Immature natural killer cell (primary cell): ENCODE measurements at regions not wholly inside any gene's neighbourhood (a gene's known extent, or its start where the extent isn't known, plus 50 kb on each side); places are given as distances from the start of the nearest gene placed in this dataset.

Experiments used
- DNase-seq, 3 donors: peaks; one replicate each; pipeline ENCODE4 v3.0.0; 2022; ENCODE audit warnings: mixed read lengths in 1 of 3
- H3K27ac Mint-ChIP-seq, 6 donors: one replicate each; pipeline ENCODE4 v1.8.0; 2020; ENCODE audit warnings: mixed read lengths in 6 of 6, mild to moderate bottlenecking in 5 of 6, inconsistent platforms in 4 of 6, moderate library complexity in 3 of 6
- H3K27me3 Mint-ChIP-seq, 3 donors: one replicate each; pipeline ENCODE4 v1.8.0; 2020 to 2021; ENCODE audit warnings: low read depth in 3 of 3, mild to moderate bottlenecking in 3 of 3, mixed read lengths in 3 of 3, moderate library complexity in 3 of 3, inconsistent platforms in 1 of 3
- H3K36me3 Mint-ChIP-seq, 3 donors: one replicate each; pipeline ENCODE4 v1.8.0; 2020; ENCODE audit warnings: mixed read lengths in 3 of 3, inconsistent platforms in 2 of 3, mild to moderate bottlenecking in 2 of 3
- H3K4me1 Mint-ChIP-seq, 2 donors: one replicate each; pipeline ENCODE4 v1.8.0; 2020; ENCODE audit warnings: inconsistent platforms in 2 of 2, mild to moderate bottlenecking in 2 of 2, mixed read lengths in 2 of 2, moderate library complexity in 1 of 2
- H3K4me3 Mint-ChIP-seq, 5 donors: one replicate each; pipeline ENCODE4 v1.8.0; 2020; ENCODE audit warnings: mild to moderate bottlenecking in 5 of 5, mixed read lengths in 5 of 5, inconsistent platforms in 3 of 5, moderate library complexity in 3 of 5
- H3K9me3 Mint-ChIP-seq, 6 donors: one replicate each; pipeline ENCODE4 v1.8.0; 2020; ENCODE audit warnings: mild to moderate bottlenecking in 6 of 6, mixed read lengths in 6 of 6, inconsistent platforms in 4 of 6, moderate library complexity in 3 of 6

GRCh38 chr13:39803156-39803555 lies 147.7 kb downstream of the COG6 start:
- Mint-ChIP-seq H3K27ac (no peak overlapping the region), H3K36me3 (peaks cover 0 to 3% (median 0%) of the 10 kb centered on the region in 3 donors), H3K27me3 (peaks cover 0 to 2% (median 1%) of the 10 kb centered on the region in 3 donors), H3K4me1 (no peaks in the 10 kb centered on the region), H3K4me3 (no peak overlapping the region), H3K9me3 (peaks cover 0 to 9% (median 5%) of the 10 kb centered on the region in 6 donors)
- no peak for DNase-seq

- H3K27ac Mint-ChIP-seq, result no peak overlapping the region
- H3K36me3 Mint-ChIP-seq, result no peaks in the 10 kb centered on the region
- no peaks in the 10 kb centered on the region for H3K4me1 Mint-ChIP-seq
- no peak overlapping the region for H3K4me3 Mint-ChIP-seq
- peaks cover 0 to 2% (median 1%) of the 10 kb centered on the region in 3 donors for H3K27me3 Mint-ChIP-seq
- H3K9me3 Mint-ChIP-seq, result peaks cover 0 to 9% (median 6%) of the 10 kb centered on the region in 6 donors
- no peak for DNase-seq
Observed at GRCh38 chr13:39803851-39804250, 148.4 kb downstream of the COG6 start.

GRCh38 chr13:39804332-39805210 lies 149.1 kb downstream of the COG6 start:
- no peak overlapping the region for H3K4me3 Mint-ChIP-seq
- H3K4me1 Mint-ChIP-seq, result no peaks in the 10 kb centered on the region
- H3K36me3 Mint-ChIP-seq, result no peaks in the 10 kb centered on the region
- no peak for DNase-seq
- H3K27me3 Mint-ChIP-seq, result peaks cover 0 to 2% (median 1%) of the 10 kb centered on the region in 3 donors
- peaks cover 0 to 9% (median 4%) of the 10 kb centered on the region in 6 donors for H3K9me3 Mint-ChIP-seq
- H3K27ac Mint-ChIP-seq, result no peak overlapping the region

DNA sequence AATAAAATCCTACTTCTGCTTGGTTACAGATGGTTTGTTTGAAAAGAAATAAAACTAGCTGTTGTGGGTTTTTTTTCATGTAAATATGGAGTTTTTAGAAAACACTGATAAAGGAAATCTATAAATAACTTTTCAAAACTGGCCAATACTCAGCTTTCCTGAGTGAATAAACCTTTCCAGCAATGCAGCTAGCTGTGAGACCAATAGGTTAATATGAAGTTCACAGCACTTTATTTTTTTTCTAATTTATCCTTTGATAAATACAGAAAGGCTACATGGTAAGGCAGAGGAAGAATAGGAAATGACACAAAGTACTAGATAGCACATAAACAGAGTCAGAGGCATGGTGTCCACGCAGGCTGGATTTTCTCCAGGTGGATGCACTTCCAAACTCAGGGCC lies 154.0 kb downstream of the COG6 start:
- no peak overlapping the region for H3K4me3 Mint-ChIP-seq
- H3K27me3 Mint-ChIP-seq, result peaks cover 0 to 6% (median 0%) of the 10 kb centered on the region in 3 donors
- H3K27ac Mint-ChIP-seq, result no peak overlapping the region

DNA sequence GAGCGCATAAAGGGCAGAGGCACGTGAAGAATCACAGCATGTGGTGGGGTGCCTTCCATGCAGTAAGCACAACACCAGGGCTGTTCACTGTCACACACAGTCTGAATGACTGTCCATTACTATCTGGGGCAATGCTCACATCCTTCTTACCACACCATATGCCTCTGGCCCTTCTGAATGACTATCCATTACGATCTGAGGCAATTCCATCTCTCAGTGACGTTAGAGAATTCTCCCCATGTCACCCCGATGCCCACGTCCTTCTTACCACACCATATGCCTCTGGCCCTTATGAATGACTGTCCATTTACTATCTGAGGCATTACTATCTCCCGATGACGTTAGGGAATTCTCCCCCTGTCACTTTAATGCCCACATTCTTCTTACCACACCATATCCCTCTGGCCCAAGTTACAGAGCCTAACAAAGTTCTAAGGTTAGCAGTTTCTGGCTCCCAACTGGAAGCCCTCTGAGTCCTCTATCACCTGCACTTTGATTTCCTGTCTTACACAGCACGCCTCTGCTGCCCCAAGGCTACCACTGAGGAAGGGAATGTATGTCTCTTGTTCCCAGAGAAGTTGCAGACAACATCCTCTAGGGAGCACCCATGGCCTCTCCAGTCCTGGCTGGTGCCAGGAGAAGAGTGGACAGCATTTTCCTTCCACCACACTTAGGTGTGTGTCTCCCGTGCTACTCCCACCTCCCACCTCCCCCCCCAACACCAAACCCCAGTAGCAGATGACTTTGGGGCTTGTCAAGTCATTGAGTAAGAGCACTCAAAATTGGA lies 154.8 kb downstream of the COG6 start:
- Mint-ChIP-seq H3K27me3 (peaks cover 0 to 6% (median 0%) of the 10 kb centered on the region in 3 donors), H3K36me3 (no peaks in the 10 kb centered on the region), H3K4me1 (no peaks in the 10 kb centered on the region), H3K4me3 (no peak overlapping the region), H3K9me3 (peaks cover 0 to 2% (median 0%) of the 10 kb centered on the region in 6 donors), H3K27ac (no peak overlapping the region)
- DNase-seq, result no peak

More for the DNA sequence above, 154.0 kb downstream of the COG6 start:
- DNase-seq, result no peak
- Mint-ChIP-seq H3K36me3 (no peaks in the 10 kb centered on the region), H3K4me1 (no peaks in the 10 kb centered on the region), H3K9me3 (peaks cover 0 to 2% (median 0%) of the 10 kb centered on the region in 6 donors)

DNA sequence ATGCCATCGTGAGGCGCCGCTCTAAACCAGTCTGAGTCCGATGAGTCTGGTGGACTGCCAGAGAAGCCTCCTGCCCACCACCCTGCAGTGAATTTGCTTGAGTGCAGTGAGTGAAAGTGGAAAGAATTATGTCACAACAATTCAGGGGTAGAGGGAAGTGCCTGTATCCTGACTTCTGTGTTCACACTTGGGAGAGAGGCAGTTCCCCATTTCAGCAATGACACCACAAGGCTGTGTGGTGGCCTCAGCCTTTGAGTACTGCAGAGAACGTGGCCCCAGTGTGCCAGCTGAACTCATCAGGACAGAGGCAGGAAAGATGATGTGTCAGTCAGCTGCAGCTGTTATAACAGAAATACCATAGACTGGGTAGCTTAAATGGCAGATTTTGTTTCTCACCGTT lies 155.6 kb downstream of the COG6 start:
- H3K27ac Mint-ChIP-seq, result no peak overlapping the region

GRCh38 chr13:39811696-39812095 lies 156.2 kb downstream of the COG6 start:
- peaks cover 0 to 6% (median 4%) of the 10 kb centered on the region in 3 donors for H3K27me3 Mint-ChIP-seq
- H3K9me3 Mint-ChIP-seq, result peaks cover 0 to 2% (median 0%) of the 10 kb centered on the region in 6 donors
- H3K4me1 Mint-ChIP-seq, result no peaks in the 10 kb centered on the region
- H3K4me3 Mint-ChIP-seq, result no peak overlapping the region
- no peak for DNase-seq
- no peaks in the 10 kb centered on the region for H3K36me3 Mint-ChIP-seq
- H3K27ac Mint-ChIP-seq, result no peak overlapping the region

More for the DNA sequence above, 155.6 kb downstream of the COG6 start:
- no peak for DNase-seq
- H3K27me3 Mint-ChIP-seq, result peaks cover 0 to 6% (median 0%) of the 10 kb centered on the region in 3 donors
- H3K36me3 Mint-ChIP-seq, result no peaks in the 10 kb centered on the region
- no peak overlapping the region for H3K4me3 Mint-ChIP-seq
- no peaks in the 10 kb centered on the region for H3K4me1 Mint-ChIP-seq
- H3K9me3 Mint-ChIP-seq, result peaks cover 0 to 2% (median 0%) of the 10 kb centered on the region in 6 donors

DNA sequence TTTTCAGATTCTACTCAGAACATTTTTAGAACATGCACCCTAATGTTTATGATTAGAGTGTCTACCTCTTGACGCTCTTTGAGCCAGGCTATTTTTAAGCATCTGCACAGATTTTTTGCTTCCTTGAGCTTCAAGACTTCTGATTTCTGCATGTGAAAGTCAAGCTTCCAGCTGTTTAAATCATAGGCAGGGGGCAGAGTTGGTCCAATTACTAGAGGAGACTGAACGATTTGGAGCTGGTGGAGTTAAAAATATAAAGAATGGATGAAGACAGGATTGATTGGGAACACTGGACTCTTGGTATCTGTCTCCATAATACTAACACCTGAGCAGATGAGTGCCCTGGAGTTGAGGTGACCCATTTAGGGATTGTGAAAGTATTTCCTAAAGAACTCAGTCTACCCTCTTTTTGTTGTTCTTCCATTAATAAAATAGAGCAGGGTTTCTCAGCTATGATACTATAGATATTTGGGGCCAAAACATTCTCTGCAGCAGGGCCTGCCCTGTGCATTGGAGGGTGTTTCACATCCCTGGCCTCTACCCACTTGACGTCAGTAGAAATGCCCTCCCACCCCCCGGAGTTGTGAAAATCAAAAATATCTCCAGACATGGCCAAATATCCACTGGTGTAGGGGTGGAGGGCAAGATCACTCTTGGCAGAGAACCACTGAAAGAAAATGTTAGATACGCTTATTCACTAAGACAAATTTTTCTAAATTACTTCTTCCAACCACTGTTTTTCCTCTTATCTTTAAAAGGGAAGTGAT lies 160.1 kb downstream of the COG6 start:
- H3K27me3 Mint-ChIP-seq, result peaks cover 0 to 6% (median 4%) of the 10 kb centered on the region in 3 donors
- DNase-seq, result no peak
- no peaks in the 10 kb centered on the region for H3K9me3 Mint-ChIP-seq
- H3K4me1 Mint-ChIP-seq, result no peaks in the 10 kb centered on the region
- H3K27ac Mint-ChIP-seq, result no peak overlapping the region
- H3K4me3 Mint-ChIP-seq, result no peak overlapping the region
- H3K36me3 Mint-ChIP-seq, result no peaks in the 10 kb centered on the region

GRCh38 chr13:39816936-39817335 lies 161.5 kb downstream of the COG6 start:
- no peaks in the 10 kb centered on the region for H3K4me1 Mint-ChIP-seq
- no peaks in the 10 kb centered on the region for H3K36me3 Mint-ChIP-seq
- no peak overlapping the region for H3K27ac Mint-ChIP-seq
- no peak overlapping the region for H3K4me3 Mint-ChIP-seq
- no peaks in the 10 kb centered on the region for H3K9me3 Mint-ChIP-seq
- no peak for DNase-seq
- H3K27me3 Mint-ChIP-seq, result peaks cover 0 to 6% (median 2%) of the 10 kb centered on the region in 3 donors

GRCh38 chr13:39818953-39819352 lies 163.5 kb downstream of the COG6 start:
- Mint-ChIP-seq H3K36me3 (no peaks in the 10 kb centered on the region), H3K27ac (no peak overlapping the region), H3K4me3 (no peak overlapping the region), H3K9me3 (no peaks in the 10 kb centered on the region), H3K4me1 (no peaks in the 10 kb centered on the region), H3K27me3 (peaks cover 0 to 6% (median 2%) of the 10 kb centered on the region in 3 donors)
- DNase-seq, result no peak

GRCh38 chr13:39820606-39821005 lies 165.1 kb downstream of the COG6 start:
- H3K9me3 Mint-ChIP-seq, result peaks cover 0 to 3% (median 0%) of the 10 kb centered on the region in 6 donors
- H3K4me1 Mint-ChIP-seq, result no peaks in the 10 kb centered on the region
- H3K27me3 Mint-ChIP-seq, result peaks cover 0 to 6% (median 2%) of the 10 kb centered on the region in 3 donors
- H3K27ac Mint-ChIP-seq, result no peak overlapping the region
- DNase-seq, result no peak
- no peaks in the 10 kb centered on the region for H3K36me3 Mint-ChIP-seq
- H3K4me3 Mint-ChIP-seq, result no peak overlapping the region

- Mint-ChIP-seq H3K4me1 (no peaks in the 10 kb centered on the region), H3K27ac (no peak overlapping the region), H3K4me3 (no peak overlapping the region), H3K27me3 (peaks cover 0 to 2% (median 0%) of the 10 kb centered on the region in 3 donors), H3K36me3 (no peaks in the 10 kb centered on the region), H3K9me3 (peaks cover 0 to 3% (median 0%) of the 10 kb centered on the region in 6 donors)
- DNase-seq, result no peak
Observed at GRCh38 chr13:39821977-39822376, 166.5 kb downstream of the COG6 start.

- no peak for DNase-seq
- Mint-ChIP-seq H3K4me1 (no peaks in the 10 kb centered on the region), H3K4me3 (no peak overlapping the region), H3K27me3 (peaks cover 0 to 2% (median 0%) of the 10 kb centered on the region in 3 donors), H3K27ac (no peak overlapping the region), H3K36me3 (no peaks in the 10 kb centered on the region), H3K9me3 (peaks cover 0 to 3% (median 0%) of the 10 kb centered on the region in 6 donors)
Observed at GRCh38 chr13:39822437-39822836, 167.0 kb downstream of the COG6 start.
